Peyer's patch (tissue), 4 donors: ENCODE measurements at regions not wholly inside any gene's neighbourhood (a gene's known extent, or its start where the extent isn't known, plus 50 kb on each side); places are given as distances from the start of the nearest gene placed in this dataset.

ENCODE experiments used
- POLR2A ChIP-seq, 2 donors: fragments of 450-650 bp; IDR thresholded peaks; one replicate each; pipeline ENCODE4 v1.5.1; 2017; ENCODE audit warnings: antibody characterized with exemption in 2 of 2, mild to moderate bottlenecking in 2 of 2, moderate library complexity in 2 of 2
- TF ChIP-seq, protein P1 (sequence below), 6 experiments: fragments of 450-650 bp in 4 of 6; fragments of 200-600 bp in 2 of 6; sonication (generic) in 1 of 6; IDR thresholded peaks; one replicate each; pipeline ENCODE4 v1.5.1; 2017 to 2019; ENCODE audit warnings: antibody characterized with exemption in 6 of 6, mild to moderate bottlenecking in 3 of 6, moderate library complexity in 1 of 6

DNA sequence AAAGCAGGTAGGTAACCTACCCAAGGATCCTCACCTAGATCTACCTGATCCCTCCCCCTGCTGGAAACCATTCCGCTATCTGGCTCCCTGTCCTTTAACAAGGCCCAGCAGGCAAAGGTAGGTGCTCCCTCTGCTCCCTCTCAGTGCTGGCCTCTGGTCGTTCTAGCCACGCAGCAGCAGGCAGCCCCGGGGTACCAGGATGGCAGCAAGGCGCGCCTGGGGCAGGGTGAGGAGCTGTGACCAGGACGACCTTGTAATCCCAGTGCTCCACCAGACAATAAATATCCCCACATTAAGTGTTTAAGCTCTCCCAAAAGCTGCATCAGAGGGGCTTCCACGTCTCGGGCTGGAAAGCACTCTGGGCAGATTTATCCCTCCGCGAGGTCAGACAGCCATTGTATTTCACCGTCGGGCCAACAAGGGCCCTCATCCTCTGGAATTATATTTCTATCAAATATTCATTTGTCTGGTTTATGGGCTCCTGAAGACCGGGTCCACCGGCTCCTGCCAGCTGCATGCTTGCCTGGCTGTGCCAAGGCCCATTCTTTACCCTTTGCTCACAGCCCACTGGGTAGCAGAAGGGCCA, 81.3 kb downstream of the CHST1 start:
- TF ChIP-seq, protein P1, sequence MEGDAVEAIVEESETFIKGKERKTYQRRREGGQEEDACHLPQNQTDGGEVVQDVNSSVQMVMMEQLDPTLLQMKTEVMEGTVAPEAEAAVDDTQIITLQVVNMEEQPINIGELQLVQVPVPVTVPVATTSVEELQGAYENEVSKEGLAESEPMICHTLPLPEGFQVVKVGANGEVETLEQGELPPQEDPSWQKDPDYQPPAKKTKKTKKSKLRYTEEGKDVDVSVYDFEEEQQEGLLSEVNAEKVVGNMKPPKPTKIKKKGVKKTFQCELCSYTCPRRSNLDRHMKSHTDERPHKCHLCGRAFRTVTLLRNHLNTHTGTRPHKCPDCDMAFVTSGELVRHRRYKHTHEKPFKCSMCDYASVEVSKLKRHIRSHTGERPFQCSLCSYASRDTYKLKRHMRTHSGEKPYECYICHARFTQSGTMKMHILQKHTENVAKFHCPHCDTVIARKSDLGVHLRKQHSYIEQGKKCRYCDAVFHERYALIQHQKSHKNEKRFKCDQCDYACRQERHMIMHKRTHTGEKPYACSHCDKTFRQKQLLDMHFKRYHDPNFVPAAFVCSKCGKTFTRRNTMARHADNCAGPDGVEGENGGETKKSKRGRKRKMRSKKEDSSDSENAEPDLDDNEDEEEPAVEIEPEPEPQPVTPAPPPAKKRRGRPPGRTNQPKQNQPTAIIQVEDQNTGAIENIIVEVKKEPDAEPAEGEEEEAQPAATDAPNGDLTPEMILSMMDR (IDR thresholded peaks at IDR 0.05) = no peak
- TF ChIP-seq POLR2A (IDR thresholded peaks at IDR 0.05) = no peak
